ENCODE measurements at regions not wholly inside any gene's neighbourhood (a gene's known extent, or its start where the extent isn't known, plus 50 kb on each side); places are given as distances from the start of the nearest gene placed in this dataset.

DNA sequence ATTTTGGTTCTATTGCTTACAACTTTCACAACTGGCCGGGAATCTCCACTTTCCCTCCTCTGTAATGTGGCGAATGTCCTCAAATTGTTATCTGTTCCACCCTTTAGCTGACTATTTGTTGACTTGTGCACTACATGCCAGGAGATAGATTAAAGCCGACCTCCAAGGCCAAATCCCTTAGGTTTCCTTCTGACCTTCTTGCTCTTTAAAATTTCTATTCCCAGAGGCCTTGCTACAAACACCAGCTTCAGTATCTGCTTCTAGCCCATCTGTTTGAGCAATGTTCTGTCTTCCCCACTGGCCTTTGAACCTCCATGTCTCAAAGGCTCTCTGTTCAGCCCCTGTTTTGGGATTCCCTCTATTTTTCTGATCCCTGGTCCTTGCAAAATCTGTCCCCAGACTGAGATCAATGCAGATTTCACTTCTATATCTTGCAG, 426.2 kb downstream of the LRATD1 start:
- TF ChIP-seq EZH2 (IDR thresholded peaks at IDR 0.05; ENCODE audit: low read depth, low read length, severe bottlenecking): no peak
- TF ChIP-seq, protein P1, sequence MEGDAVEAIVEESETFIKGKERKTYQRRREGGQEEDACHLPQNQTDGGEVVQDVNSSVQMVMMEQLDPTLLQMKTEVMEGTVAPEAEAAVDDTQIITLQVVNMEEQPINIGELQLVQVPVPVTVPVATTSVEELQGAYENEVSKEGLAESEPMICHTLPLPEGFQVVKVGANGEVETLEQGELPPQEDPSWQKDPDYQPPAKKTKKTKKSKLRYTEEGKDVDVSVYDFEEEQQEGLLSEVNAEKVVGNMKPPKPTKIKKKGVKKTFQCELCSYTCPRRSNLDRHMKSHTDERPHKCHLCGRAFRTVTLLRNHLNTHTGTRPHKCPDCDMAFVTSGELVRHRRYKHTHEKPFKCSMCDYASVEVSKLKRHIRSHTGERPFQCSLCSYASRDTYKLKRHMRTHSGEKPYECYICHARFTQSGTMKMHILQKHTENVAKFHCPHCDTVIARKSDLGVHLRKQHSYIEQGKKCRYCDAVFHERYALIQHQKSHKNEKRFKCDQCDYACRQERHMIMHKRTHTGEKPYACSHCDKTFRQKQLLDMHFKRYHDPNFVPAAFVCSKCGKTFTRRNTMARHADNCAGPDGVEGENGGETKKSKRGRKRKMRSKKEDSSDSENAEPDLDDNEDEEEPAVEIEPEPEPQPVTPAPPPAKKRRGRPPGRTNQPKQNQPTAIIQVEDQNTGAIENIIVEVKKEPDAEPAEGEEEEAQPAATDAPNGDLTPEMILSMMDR (IDR thresholded peaks at IDR 0.05; ENCODE audit: control extremely low read depth in 1 of 3, insufficient read depth in 1 of 3, low read depth in 1 of 3, low read length in 3 of 3): no peak
- no peak for TF ChIP-seq YY1 (IDR thresholded peaks at IDR 0.05; ENCODE audit: low read depth, low read length)
- TF ChIP-seq SIN3A (conservative IDR thresholded peaks at IDR 0.05 in 1 of 2, IDR thresholded peaks at IDR 0.05 in 1 of 2; ENCODE audit: low read depth in 1 of 2, low read length in 2 of 2): no peak
